NCI-H1417 treated with DMSO at 0.1 percent for 48 hours (cell line): ENCODE measurements at regions not wholly inside any gene's neighbourhood (a gene's known extent, or its start where the extent isn't known, plus 50 kb on each side); places are given as distances from the start of the nearest gene placed in this dataset.

Experiments used
- DNase-seq: peaks from one replicate; lab custom pipeline; 2025; lab: John Stamatoyannopoulos, UW

GRCh38 chr2:8541636-8542035 is 140.2 kb upstream of the ID2 start:
- DNase-seq = no peak

DNA sequence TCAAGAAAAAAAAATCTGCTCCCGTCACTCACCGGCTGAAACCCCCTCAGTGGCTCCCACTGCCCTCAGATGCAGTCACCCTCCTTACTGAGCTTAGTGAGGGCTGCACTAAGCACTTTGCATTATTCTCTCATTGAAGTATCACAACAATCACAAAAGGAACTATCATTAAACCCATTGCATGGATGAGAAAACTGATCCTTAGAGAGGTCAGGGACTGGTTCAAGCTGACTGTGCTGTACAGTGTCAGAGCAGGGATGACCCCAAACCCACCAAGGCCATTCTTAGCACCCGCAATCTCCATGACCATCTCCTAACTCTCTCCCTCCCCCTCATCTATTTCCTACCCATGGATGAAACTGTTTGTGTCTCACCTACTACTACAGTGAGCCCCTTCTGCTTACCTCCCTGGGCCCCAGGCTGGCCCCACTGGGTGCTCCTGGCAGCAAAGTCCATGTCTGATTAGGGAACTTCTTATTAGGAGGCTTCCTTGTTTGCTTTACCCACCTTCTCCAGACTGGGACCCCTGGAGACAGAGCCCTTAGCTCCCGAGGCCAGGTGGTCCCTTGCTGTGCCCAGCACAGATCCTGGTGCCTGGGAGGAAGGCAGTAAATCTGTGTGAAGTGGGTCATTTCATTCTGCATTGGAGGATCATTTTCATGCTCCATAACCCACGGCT is 139.3 kb upstream of the ID2 start:
- no peak for DNase-seq

GRCh38 chr2:8543060-8543382 is 138.8 kb upstream of the ID2 start:
- no peak for DNase-seq

DNA sequence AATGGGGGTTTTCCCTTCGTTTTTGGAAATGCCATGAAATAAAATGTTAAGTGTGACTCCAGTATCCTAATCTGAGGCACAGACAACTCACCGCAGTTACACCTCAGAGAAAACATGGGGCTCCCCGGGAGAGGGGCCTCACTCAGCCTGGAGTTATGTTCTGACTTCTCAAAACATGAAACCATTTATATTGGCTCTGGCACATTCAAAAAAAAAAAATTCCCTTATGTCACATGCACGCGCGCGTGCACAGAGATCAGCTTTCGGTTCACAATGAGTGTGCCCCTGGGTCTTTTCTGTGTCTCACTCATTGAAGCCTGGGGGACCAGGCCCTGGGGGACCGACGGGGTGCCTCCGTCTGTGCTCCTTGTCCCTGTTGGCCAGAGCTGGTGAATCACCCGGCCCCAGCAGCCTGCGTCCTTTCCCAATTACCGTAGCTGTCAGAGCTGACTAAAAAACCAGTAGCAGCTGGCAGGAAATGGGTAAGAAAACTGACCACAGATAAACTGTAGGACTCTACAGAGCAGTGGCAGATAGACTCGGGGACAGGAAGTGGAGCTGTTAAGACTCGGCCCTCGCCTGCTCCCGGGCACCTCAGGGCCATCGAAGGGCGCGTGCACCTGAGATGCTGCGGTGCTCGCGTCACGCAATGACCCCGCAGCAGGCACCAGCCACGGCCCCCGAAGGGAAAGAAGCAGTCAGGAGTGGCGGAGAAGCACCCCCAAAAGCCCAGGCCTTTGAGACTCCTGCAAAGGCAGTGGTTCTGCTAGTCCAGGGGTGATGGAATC is 138.3 kb upstream of the ID2 start:
- DNase-seq = no peak

DNA sequence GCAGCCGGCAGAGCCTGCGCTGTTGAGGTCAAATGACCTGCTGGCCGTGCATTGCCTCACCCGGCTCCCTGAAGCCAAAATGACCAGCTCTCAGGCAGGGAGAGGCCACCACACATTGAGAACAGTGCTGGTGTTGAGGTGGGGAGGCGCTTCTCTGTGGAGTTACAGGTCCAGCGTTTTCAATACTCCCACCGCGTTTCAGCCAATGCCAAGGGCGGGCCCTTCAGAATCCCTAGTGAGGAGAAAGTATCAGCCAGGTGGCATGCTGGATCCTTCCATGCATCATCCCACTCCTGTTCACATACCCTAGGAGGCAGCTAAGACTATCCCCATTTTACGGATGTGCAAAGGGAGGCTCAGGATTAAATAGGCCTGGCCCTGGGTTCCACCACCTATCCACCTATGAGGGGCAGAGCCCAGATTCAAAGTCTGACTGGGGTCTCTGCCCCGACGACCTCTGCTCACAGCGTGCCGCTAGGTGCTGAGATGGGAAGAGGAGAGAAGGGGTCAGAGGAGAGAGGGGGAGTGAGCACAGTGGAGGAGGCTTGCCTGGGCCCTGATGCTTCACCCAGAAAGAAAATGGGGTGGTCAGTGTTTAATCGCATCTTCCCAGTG is 137.6 kb upstream of the ID2 start:
- DNase-seq = no peak

DNA sequence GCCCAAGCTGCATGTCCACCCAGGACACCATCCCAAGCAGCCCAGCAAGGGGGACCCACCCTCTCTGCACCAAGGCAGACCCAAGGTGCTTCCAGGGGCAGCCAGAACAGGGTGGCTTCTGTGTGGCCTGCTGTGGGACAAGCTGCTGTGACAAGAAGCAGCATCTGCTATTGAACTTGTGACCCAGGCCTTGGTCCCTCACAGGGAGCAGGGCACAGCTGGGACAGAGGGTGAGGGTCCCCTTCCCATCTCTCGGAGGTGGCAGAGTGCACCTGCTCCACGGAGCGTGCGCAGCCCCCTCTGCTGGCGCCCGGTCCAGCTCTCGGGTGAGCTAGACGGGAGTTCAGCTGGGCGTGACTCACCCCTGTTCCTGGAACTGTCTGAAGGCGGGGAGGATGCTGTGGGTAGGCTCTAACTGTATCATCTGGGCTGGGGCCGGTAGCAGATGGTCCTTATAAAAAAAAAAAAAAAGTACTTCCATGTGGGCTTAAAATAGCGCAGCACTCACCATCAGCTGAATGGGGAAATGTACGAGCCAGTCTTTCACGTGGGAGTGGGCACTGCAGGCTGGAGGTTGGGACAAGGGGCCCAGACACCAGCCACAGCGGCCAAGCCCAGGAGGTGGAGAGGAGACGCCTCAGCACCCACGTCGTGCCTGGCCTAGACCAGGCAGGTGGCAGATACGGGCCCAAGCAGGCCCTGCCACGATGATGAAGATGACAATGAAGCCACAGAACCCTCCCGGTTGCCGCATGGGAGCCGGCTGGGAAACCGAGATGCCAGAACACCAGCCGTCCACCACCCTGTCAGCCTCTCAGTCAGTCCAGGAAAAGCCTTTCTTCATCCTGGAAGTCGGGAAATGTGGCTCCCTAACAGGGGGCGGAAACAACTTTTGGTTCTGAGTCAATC is 136.8 kb upstream of the ID2 start:
- DNase-seq = no peak

GRCh38 chr2:8545695-8546611 is 135.9 kb upstream of the ID2 start:
- DNase-seq = no peak

DNA sequence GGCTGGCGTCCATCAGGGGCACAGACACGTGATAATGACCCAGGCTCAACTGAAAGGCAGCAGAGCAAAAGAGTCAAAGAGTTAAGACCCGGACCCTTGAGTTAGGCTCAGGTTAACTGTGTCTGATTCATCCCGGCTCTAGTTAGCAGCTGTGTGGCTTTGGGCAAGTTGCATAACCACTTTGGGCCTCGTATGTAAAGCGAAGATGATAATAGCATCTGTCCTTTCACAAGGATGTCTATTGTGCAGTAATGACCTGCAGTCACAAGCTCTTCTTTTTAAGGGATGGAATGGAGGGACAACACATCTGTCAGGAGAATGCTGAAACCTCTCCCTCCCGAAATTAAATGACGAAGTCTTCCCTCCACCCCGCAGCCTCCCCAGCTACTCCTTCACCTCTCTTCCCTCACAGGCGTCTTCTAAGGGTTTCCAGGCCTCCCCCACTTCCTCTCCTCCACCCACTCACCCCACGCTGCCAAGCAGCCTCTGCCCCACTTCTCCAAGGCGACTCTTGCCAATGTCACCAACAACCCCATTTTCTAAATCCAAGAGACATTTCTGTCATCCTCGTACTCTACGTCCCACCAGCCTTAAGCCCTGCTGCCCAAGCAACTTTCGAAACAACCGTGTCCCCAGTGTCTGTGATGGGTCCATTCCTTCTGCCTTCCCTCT is 135.1 kb upstream of the ID2 start:
- DNase-seq = no peak

GRCh38 chr2:8547284-8548064 is 134.4 kb upstream of the ID2 start:
- no peak for DNase-seq

DNA sequence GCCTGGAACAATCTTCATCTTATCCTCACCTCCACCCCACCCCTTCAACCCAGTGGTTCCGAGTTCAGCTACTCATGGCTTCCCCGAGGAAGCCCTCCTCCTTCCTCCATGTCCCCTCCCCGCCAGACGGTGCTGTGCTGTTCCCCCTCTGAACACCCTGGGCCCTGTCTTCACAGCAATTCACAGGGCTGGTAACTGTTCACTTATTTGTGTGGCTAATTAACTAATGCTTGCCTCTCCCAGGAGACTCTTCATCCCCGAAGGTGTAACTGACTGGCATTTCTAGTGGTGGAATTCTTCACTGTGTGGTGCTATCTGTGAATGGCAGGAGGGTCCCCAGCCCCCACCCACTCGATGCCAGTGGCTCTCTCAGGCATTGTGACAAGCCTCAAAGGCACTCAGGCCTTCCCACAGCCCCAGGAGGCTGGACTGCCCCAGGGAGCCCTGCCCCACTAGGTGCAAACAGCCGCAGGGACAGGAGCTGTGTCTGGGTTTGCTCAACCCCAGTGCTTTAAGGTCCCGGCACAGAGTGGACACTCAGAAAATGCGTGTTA is 133.7 kb upstream of the ID2 start:
- no peak for DNase-seq

DNA sequence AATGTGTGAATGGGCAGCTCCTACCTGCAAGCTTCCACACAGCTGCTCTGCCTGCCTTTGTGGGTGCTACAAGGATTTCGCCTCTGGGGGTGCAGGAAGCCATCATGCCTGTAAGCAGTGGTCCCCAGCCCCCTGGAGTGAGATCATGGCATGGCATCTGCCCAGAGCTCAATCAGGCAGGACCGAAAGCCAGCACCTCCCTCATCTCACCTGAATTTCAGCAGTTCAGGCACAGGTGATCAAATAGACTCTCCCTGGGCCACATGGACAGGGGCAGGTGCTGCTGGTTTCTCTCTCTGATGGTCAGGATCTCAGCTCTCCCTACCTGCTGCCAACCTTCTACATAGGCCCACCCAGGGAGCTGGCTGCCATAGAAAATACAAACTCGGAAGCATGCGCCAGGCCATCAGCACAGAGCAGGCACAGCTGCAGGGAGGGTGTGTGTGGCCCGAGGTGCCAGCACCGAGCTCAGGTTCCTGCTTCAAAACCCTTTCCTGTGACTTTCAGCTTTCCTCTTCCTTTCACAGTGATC is 133.2 kb upstream of the ID2 start:
- no peak for DNase-seq

GRCh38 chr2:8549273-8549922 is 132.5 kb upstream of the ID2 start:
- no peak for DNase-seq

GRCh38 chr2:8549942-8550341 is 131.9 kb upstream of the ID2 start:
- DNase-seq = no peak

DNA sequence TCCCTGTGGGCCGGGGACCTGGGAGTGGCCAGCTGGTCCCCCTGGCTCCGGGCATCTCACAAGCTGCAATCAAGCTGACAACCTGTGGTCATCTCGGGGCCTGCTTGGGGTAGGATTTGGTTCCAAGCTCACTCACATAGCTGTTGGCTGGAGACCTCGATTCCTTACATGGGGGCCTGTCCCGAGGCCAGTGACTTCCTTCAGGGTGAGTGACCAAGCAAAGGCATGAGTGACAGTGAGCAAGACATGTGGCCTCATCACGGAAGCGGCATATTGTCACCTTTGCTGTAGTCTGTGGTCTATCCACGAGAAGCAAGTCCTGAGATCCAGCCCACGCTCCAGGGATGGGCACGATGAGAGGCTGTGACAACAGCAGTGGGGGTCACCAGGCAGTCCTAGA is 131.4 kb upstream of the ID2 start:
- DNase-seq = no peak

DNA sequence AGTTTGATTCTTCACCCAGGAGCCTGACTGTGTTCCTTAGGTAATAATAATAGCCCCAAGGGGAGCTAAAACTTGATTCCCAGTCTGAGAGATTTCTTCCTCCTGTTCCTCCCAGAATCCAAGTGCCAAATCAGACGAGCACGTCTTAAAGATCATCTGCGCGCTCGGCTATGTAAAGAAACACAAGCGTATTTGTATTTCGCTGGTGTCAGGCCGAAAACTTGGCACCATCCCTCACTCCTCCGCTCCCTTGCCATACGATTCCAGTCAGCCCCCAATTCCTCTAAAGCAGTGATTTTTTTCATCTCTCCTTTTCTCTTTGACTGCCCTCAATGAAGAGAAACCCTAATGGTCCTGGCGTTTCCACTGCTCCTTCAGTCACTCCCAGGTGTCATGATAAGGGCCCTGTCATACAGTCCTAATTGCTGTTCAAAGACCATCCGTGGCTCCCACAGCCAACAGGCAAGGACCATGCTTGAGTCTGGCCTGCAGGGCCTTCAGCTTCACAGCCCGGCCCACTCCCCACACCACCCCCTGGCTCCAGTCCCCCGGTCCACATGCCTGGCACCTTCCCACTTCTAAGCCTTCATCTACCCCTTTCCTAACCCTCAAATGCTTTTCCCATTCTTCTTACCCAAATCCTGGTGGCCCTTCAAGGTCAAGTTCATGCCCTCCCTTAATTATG is 130.8 kb upstream of the ID2 start:
- DNase-seq = no peak

- no peak for DNase-seq
Measured at GRCh38 chr2:8551622-8552074, 130.2 kb upstream of the ID2 start.

DNA sequence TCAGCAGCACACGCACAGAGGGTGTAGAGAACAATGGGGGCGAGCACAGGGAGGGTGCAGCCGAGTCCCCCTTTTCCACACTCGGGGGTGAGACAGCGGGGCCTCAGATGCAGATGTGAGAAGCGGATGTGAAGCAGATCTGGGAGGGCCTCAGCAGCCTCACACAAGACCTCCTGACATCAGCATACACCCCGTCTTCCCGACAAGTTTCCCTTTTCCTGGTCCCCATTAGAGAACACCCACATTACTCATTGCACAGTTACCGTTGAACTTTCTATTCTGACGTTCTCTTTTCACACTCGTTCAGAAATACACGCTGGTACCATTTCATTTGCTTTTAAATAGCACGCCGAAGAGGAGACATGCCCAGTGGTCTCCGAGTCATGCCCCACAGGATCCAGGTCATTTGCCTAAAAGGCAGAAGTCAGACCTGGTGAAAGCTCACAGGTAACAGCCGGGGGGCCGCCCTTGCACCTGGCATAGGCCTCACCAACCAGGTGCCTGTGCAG is 129.5 kb upstream of the ID2 start:
- DNase-seq = no peak

GRCh38 chr2:8553643-8554042 is 128.2 kb upstream of the ID2 start:
- DNase-seq = no peak
